ENCODE measurements at regions not wholly inside any gene's neighbourhood (a gene's known extent, or its start where the extent isn't known, plus 50 kb on each side); places are given as distances from the start of the nearest gene placed in this dataset.

GRCh38 chr4:149279331-149279730, 536.3 kb downstream of the IQCM start:
- no peak for TF ChIP-seq YY1 (IDR thresholded peaks at IDR 0.05; ENCODE audit: insufficient read depth, insufficient read length)
- no peak for TF ChIP-seq ZNF274 (IDR thresholded peaks at IDR 0.05; ENCODE audit: low read depth, low read length)

All from NT2/D1 (cell line).